IMR-90 (cell line): ENCODE measurements at regions not wholly inside any gene's neighbourhood (a gene's known extent, or its start where the extent isn't known, plus 50 kb on each side); places are given as distances from the start of the nearest gene placed in this dataset.

Experiments
- ATAC-seq: fragments of 200-7000 bp; cut with Tn5 transposase; 2 replicates; pipeline ENCODE4 v1.9.1; 2020; ENCODE audit warnings: low read depth, mild to moderate bottlenecking, moderate library complexity
- BruUV-seq: library from RNA; stranded (reverse); fragments of 400-500 nt; replicated peaks from 2 replicates; lab custom pipeline; 2021; lab: Mats Ljungman, UMichigan
- CTCF ChIA-PET: fragments of 300-600 bp; formaldehyde crosslinking; extraction: SDS; loops from one replicate; lab custom pipeline; 2021; ENCODE audit warnings: antibody characterized with exemption; lab: Yijun Ruan, JAX
- POLR2A ChIA-PET: fragments of 300-600 bp; sonication (Branson Sonifier 250); formaldehyde crosslinking; loops from one replicate; lab custom pipeline; 2022; ENCODE audit warnings: antibody characterized with exemption; ENCODE audit not compliant: unreplicated experiment; lab: Charles Lee
- DNase-seq: peaks from one replicate; pipeline ENCODE4 v3.0.0; 2013
- H2AFZ ChIP-seq: replicated peaks from 2 replicates; pipeline ENCODE3; 2013; ENCODE audit warnings: low read length, mild to moderate bottlenecking; ENCODE audit not compliant: poor library complexity
- H2AK5ac ChIP-seq: 2 replicates; pipeline ENCODE4 v1.6.1; 2013; ENCODE audit warnings: low read depth, low read length, inconsistent platforms
- H2AK9ac ChIP-seq: replicated peaks from 2 replicates; pipeline ENCODE3; 2013; ENCODE audit warnings: mild to moderate bottlenecking, low read depth, low read length, moderate library complexity; ENCODE audit not compliant: poor library complexity
- H2BK120ac ChIP-seq: 2 replicates; pipeline ENCODE4 v1.6.1; 2013; ENCODE audit warnings: low read depth, low read length, inconsistent platforms
- H2BK15ac ChIP-seq: 3 replicates; pipeline ENCODE4 v1.6.1; 2013; ENCODE audit warnings: low read depth, low read length, inconsistent platforms
- H2BK20ac ChIP-seq: 2 replicates; pipeline ENCODE4 v1.6.1; 2013; ENCODE audit warnings: low read depth, mild to moderate bottlenecking, inconsistent platforms, low read length, moderate library complexity
- H2BK5ac ChIP-seq: 2 replicates; pipeline ENCODE4 v1.6.1; 2013; ENCODE audit warnings: mild to moderate bottlenecking, low read depth, low read length, inconsistent platforms; ENCODE audit not compliant: poor library complexity, severe bottlenecking
- H3K14ac ChIP-seq: replicated peaks from 2 replicates; pipeline ENCODE4 v1.6.1; 2013; ENCODE audit warnings: low read depth, low read length, inconsistent platforms
- H3K18ac ChIP-seq: 2 replicates; pipeline ENCODE4 v1.6.1; 2013; ENCODE audit warnings: low read depth, low read length, control low read depth
- H3K23ac ChIP-seq: 2 replicates; pipeline ENCODE4 v1.6.1; 2013; ENCODE audit warnings: low read depth, low read length, inconsistent platforms
- H3K27ac ChIP-seq: 2 replicates; pipeline ENCODE4 v1.5.1; 2013; ENCODE audit warnings: mild to moderate bottlenecking, control low read depth, low read length; ENCODE audit not compliant: insufficient read depth
- H3K27me3 ChIP-seq: 2 replicates; pipeline ENCODE4 v1.6.1; 2013; ENCODE audit warnings: low read length; ENCODE audit not compliant: control insufficient read depth, insufficient read depth
- H3K36me3 ChIP-seq: 2 replicates; pipeline ENCODE4 v1.6.1; 2013; ENCODE audit warnings: low read length, mixed read lengths; ENCODE audit not compliant: control insufficient read depth, insufficient read depth
- H3K4ac ChIP-seq: 2 replicates; pipeline ENCODE4 v1.6.1; 2013; ENCODE audit warnings: low read depth, low read length, inconsistent platforms
- H3K4me1 ChIP-seq: 2 replicates; pipeline ENCODE4 v1.6.1; 2013; ENCODE audit warnings: low read length, mixed read lengths; ENCODE audit not compliant: control insufficient read depth, insufficient read depth
- H3K4me2 ChIP-seq: 2 replicates; pipeline ENCODE4 v1.6.1; 2013; ENCODE audit warnings: low read depth, mild to moderate bottlenecking, control low read depth, low read length, moderate library complexity
- H3K4me3 ChIP-seq: 2 replicates; pipeline ENCODE4 v1.5.1; 2013; ENCODE audit warnings: low read depth, mild to moderate bottlenecking, control low read depth, low read length, moderate library complexity; ENCODE audit not compliant: insufficient read depth
- H3K56ac ChIP-seq: 2 replicates; pipeline ENCODE4 v1.6.1; 2013; ENCODE audit warnings: low read length, inconsistent platforms; ENCODE audit not compliant: insufficient read depth; ENCODE audit errors: extremely low read depth
- H3K79me1 ChIP-seq, 2 experiments: 2 replicates each; pipeline ENCODE4 v1.6.1; 2013; ENCODE audit warnings: low read length in 2 of 2, inconsistent platforms in 1 of 2, low read depth in 1 of 2
- H3K9ac ChIP-seq: 2 replicates; pipeline ENCODE4 v1.6.1; 2013; ENCODE audit warnings: low read depth, low read length, control low read depth
- H3K9me1 ChIP-seq: 2 replicates; pipeline ENCODE4 v1.6.1; 2013; ENCODE audit warnings: low read length, inconsistent platforms; ENCODE audit not compliant: insufficient read depth
- H3K9me3 ChIP-seq: 2 replicates; pipeline ENCODE4 v1.6.1; 2013; ENCODE audit warnings: low read length; ENCODE audit not compliant: control insufficient read depth, insufficient read depth
- H4K20me1 ChIP-seq: 2 replicates; pipeline ENCODE4 v1.6.1; 2013; ENCODE audit warnings: low read length, inconsistent platforms; ENCODE audit not compliant: insufficient read depth
- H4K5ac ChIP-seq: 2 replicates; pipeline ENCODE4 v1.6.1; 2013; ENCODE audit warnings: mild to moderate bottlenecking, low read depth, low read length, control low read depth
- H4K8ac ChIP-seq, 2 experiments: 2 replicates each; pipeline ENCODE4 v1.6.1; 2013; ENCODE audit warnings: low read depth in 2 of 2, low read length in 2 of 2, control low read depth in 1 of 2, inconsistent platforms in 1 of 2
- H4K91ac ChIP-seq: 2 replicates; pipeline ENCODE4 v1.6.1; 2013; ENCODE audit warnings: low read depth, low read length, inconsistent platforms; ENCODE audit not compliant: insufficient read depth
- BHLHE40 ChIP-seq: fragments of 150-350 bp; IDR thresholded peaks from 2 replicates; pipeline ENCODE4 v1.6.1; 2016; ENCODE audit warnings: mild to moderate bottlenecking, low read depth, low read length
- CEBPB ChIP-seq: IDR thresholded peaks from 2 replicates; pipeline ENCODE4 v1.6.1; 2012; ENCODE audit warnings: low read depth, low read length, improper control_type of control experiment
- CHD1 ChIP-seq: IDR thresholded peaks from 2 replicates; pipeline ENCODE4 v1.6.1; 2012; ENCODE audit warnings: low read depth, low read length, improper control_type of control experiment
- CTCF ChIP-seq: conservative IDR thresholded peaks from 2 replicates; pipeline ENCODE4 v1.5.1; 2012; ENCODE audit warnings: mild to moderate bottlenecking, low read depth, low read length, improper control_type of control experiment
- MAZ ChIP-seq: IDR thresholded peaks from 2 replicates; pipeline ENCODE4 v1.6.1; 2012; ENCODE audit warnings: low read depth, mild to moderate bottlenecking, low read length, improper control_type of control experiment, moderate library complexity, borderline replicate concordance
- MXI1 ChIP-seq: IDR thresholded peaks from 2 replicates; pipeline ENCODE4 v1.6.1; 2012; ENCODE audit warnings: low read depth, mild to moderate bottlenecking, low read length, moderate library complexity, borderline replicate concordance
- POLR2A ChIP-seq: IDR thresholded peaks from 2 replicates; pipeline ENCODE4 v1.6.1; 2012; ENCODE audit warnings: mild to moderate bottlenecking, low read depth, low read length
- RAD21 ChIP-seq: IDR thresholded peaks from 2 replicates; pipeline ENCODE4 v1.6.1; 2012; ENCODE audit warnings: low read length, improper control_type of control experiment
- RCOR1 ChIP-seq: IDR thresholded peaks from 2 replicates; pipeline ENCODE4 v1.6.1; 2012; ENCODE audit warnings: mild to moderate bottlenecking, low read length, improper control_type of control experiment; ENCODE audit not compliant: insufficient replicate concordance
- RFX5 ChIP-seq: IDR thresholded peaks from 2 replicates; pipeline ENCODE4 v1.8.0; 2012; ENCODE audit warnings: low read depth, mild to moderate bottlenecking, low read length, moderate library complexity
- SMC3 ChIP-seq: fragments of 150-350 bp; IDR thresholded peaks from 2 replicates; pipeline ENCODE4 v1.6.1; 2016; ENCODE audit warnings: low read depth, mild to moderate bottlenecking, antibody characterized with exemption, low read length, moderate library complexity
- WGBS, 2 experiments: methylation state at CpG; one replicate each; pipeline versions ENCODE4 v1.1.5 to v1.1.7; 2013; ENCODE audit warnings: missing lambda C conversion rate in 2 of 2; ENCODE audit not compliant: insufficient read length in 1 of 2; ENCODE audit errors: extremely low coverage in 2 of 2; 5-methylcytosine and 5-hydroxymethylcytosine counted together
- dilution Hi-C: fragments of 300-500 bp; cut with HindIII; formaldehyde crosslinking; loops from one replicate; pipeline ENCODE4 v1.14.3; 2018; ENCODE audit warnings: low sequenced_read_pairs; ENCODE audit not compliant: unreplicated experiment
- in situ Hi-C: fragments of 300-500 bp; cut with MboI; formaldehyde crosslinking; loops from 3 replicates; pipeline ENCODE4 v1.14.3; 2019; ENCODE audit warnings: low sequenced_read_pairs, inconsistent platforms, mixed read lengths
- intact Hi-C: fragments of 100-400 bp; cut with micrococcal nuclease; formaldehyde crosslinking; loops from 2 replicates; pipeline ENCODE4 v1.10.0; 2022
- TF ChIP-seq, protein P1 (sequence below): fragments of 150-350 bp; IDR thresholded peaks from 2 replicates; pipeline ENCODE4 v1.6.1; 2016; ENCODE audit warnings: low read depth, mild to moderate bottlenecking, low read length, moderate library complexity, borderline replicate concordance

DNA sequence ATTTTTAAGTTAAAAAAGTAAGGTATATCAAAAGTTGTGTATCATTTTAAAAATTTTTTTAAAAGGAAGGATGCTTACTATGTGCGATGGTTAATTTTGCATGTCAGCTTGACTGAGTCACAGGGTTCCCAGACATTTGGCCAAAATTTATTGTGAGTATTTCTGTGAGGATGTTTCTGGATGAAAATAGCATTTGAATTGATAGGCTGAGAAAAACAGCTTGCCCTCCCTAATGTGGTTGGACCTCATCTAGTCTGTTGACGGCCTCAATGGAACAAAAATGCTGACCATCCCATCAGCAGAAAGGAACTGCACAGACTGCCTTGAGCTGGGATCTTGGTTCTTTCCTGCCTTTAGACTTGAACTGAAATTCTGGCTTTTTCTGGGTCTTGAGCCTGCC is 724.5 kb downstream of the NCAM2 start:
- H2BK120ac ChIP-seq: peak overlapping the region; percentile 14; the same call in 1 of the 2 replicates
- in situ Hi-C loops: no loop called here
- H3K36me3 ChIP-seq: no peaks in the 10 kb centered on the region
- no peak overlapping the region for H2AFZ ChIP-seq
- no peak for ATAC-seq
- no peak overlapping the region; a peak in 1 of 4 replicates for H4K8ac ChIP-seq
- no peak overlapping the region for H3K56ac ChIP-seq
- no peak overlapping the region for H3K27ac ChIP-seq
- no peak overlapping the region for H3K9ac ChIP-seq
- H3K4me2 ChIP-seq: no peak overlapping the region
- no CpG with 5 or more reads among the region's 2 CpGs for WGBS, 2 experiments
- no peak overlapping the region for H3K23ac ChIP-seq
- no peak overlapping the region for H3K18ac ChIP-seq
- TF ChIP-seq CHD1: no peak
- no peak for TF ChIP-seq MXI1
- no peak for TF ChIP-seq RCOR1
- no peak for TF ChIP-seq SMC3
- no peak for TF ChIP-seq RFX5
- no peak for TF ChIP-seq CTCF
- TF ChIP-seq, protein P1, sequence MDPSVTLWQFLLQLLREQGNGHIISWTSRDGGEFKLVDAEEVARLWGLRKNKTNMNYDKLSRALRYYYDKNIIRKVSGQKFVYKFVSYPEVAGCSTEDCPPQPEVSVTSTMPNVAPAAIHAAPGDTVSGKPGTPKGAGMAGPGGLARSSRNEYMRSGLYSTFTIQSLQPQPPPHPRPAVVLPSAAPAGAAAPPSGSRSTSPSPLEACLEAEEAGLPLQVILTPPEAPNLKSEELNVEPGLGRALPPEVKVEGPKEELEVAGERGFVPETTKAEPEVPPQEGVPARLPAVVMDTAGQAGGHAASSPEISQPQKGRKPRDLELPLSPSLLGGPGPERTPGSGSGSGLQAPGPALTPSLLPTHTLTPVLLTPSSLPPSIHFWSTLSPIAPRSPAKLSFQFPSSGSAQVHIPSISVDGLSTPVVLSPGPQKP: no peak
- no peak for TF ChIP-seq BHLHE40
- TF ChIP-seq CEBPB: no peak
- TF ChIP-seq POLR2A: no peak
- TF ChIP-seq RAD21: no peak
- TF ChIP-seq MAZ: no peak
- H2AK9ac ChIP-seq: no peak overlapping the region
- CTCF ChIA-PET: no interaction called here
- dilution Hi-C loops: no loop called here
- H2BK20ac ChIP-seq: peak overlapping the region; percentile 29; the same call in 1 of the 2 replicates
- no peak overlapping the region for H4K91ac ChIP-seq
- H3K9me1 ChIP-seq: no peaks in the 10 kb centered on the region
- POLR2A ChIA-PET: no interaction called here
- no peak overlapping the region for H2AK5ac ChIP-seq
- no peak overlapping the region for H4K5ac ChIP-seq
- H3K4me3 ChIP-seq: no peak overlapping the region
- H3K4ac ChIP-seq: peak overlapping the region; percentile 25; the same call in 1 of the 2 replicates
- no peaks in the 10 kb centered on the region for H3K27me3 ChIP-seq
- peak overlapping the region; percentile 10 for H2BK5ac ChIP-seq
- no peaks in the 10 kb centered on the region for H3K4me1 ChIP-seq
- H3K9me3 ChIP-seq: no peaks in the 10 kb centered on the region
- no peak overlapping the region for H3K14ac ChIP-seq
- no peak overlapping the region; the same call in 2 of the 3 replicates for H2BK15ac ChIP-seq
- no TSS peak for BruUV-seq
- H3K79me1 ChIP-seq: no peaks in the 10 kb centered on the region
- intact Hi-C loops: no loop called here
- DNase-seq: peak; percentile 11
- no peaks in the 10 kb centered on the region for H4K20me1 ChIP-seq
